OCI-LY7 (cell line): ENCODE measurements at regions not wholly inside any gene's neighbourhood (a gene's known extent, or its start where the extent isn't known, plus 50 kb on each side); places are given as distances from the start of the nearest gene placed in this dataset.

Experiments used
- EZH2phosphoT487 ChIP-seq: fragments of 200-600 bp; sonication (generic); IDR thresholded peaks from 2 replicates; pipeline ENCODE4 v1.6.1; 2018; ENCODE audit warnings: low read depth, borderline replicate concordance, mild to moderate bottlenecking, mixed run types, antibody characterized with exemption, low read length, moderate library complexity, mixed read lengths
- TF ChIP-seq, protein P1 (sequence below): fragments of 200-600 bp; sonication (generic); conservative IDR thresholded peaks from 2 replicates; pipeline ENCODE4 v1.5.1; 2014; ENCODE audit warnings: mild to moderate bottlenecking, antibody characterized with exemption, low read length, moderate library complexity, mixed read lengths

DNA sequence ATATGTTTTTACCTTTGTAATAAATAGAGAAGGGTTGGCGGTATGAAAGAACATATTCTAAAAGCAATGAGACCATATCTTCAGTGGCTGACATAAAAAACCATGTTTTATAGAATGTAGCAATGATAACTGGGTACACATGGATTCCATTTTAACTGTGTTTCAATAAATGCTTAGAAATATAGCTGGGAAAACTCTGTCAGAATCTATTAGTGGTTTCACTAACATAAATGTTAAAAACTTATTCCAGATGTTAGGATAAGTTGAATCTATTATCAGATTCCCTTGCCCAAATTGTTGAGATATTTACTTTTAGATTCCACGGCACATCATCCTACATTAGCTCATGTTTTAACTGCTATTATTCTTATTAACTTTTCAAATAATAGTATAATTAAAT, 772.2 kb upstream of the ALCAM start:
- TF ChIP-seq EZH2phosphoT487 = no peak
- TF ChIP-seq, protein P1, sequence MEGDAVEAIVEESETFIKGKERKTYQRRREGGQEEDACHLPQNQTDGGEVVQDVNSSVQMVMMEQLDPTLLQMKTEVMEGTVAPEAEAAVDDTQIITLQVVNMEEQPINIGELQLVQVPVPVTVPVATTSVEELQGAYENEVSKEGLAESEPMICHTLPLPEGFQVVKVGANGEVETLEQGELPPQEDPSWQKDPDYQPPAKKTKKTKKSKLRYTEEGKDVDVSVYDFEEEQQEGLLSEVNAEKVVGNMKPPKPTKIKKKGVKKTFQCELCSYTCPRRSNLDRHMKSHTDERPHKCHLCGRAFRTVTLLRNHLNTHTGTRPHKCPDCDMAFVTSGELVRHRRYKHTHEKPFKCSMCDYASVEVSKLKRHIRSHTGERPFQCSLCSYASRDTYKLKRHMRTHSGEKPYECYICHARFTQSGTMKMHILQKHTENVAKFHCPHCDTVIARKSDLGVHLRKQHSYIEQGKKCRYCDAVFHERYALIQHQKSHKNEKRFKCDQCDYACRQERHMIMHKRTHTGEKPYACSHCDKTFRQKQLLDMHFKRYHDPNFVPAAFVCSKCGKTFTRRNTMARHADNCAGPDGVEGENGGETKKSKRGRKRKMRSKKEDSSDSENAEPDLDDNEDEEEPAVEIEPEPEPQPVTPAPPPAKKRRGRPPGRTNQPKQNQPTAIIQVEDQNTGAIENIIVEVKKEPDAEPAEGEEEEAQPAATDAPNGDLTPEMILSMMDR = no peak
